Neural crest cell (in vitro differentiated cells): ENCODE measurements at regions not wholly inside any gene's neighbourhood (a gene's known extent, or its start where the extent isn't known, plus 50 kb on each side); places are given as distances from the start of the nearest gene placed in this dataset.
"Not testable (repeated sequence)": the region's sequence is repeated elsewhere in the genome, so short reads cannot be mapped to it uniquely, and the experiment has no call there.

Experiments used
- DNase-seq: peaks from one replicate; pipeline ENCODE4 v3.0.0; 2021; ENCODE audit warnings: low read depth, mixed read lengths, low spot score
- H3K27ac Mint-ChIP-seq: one replicate; pipeline ENCODE4 v1.8.0; 2021; ENCODE audit warnings: mild to moderate bottlenecking, mixed read lengths; ENCODE audit not compliant: unreplicated experiment
- H3K27me3 Mint-ChIP-seq: 2 replicates; pipeline ENCODE4 v1.8.0; 2021; ENCODE audit warnings: low read depth, mild to moderate bottlenecking, mixed read lengths
- H3K36me3 Mint-ChIP-seq: 2 replicates; pipeline ENCODE4 v1.8.0; 2021; ENCODE audit warnings: low read depth, mild to moderate bottlenecking, mixed read lengths
- H3K4me1 Mint-ChIP-seq: 2 replicates; pipeline ENCODE4 v1.8.0; 2021; ENCODE audit warnings: mixed read lengths
- H3K4me3 Mint-ChIP-seq: one replicate; pipeline ENCODE4 v1.8.0; 2021; ENCODE audit warnings: mild to moderate bottlenecking, mixed read lengths
- H3K9me3 Mint-ChIP-seq: 2 replicates; pipeline ENCODE4 v1.8.0; 2021; ENCODE audit warnings: mixed read lengths
- TF ChIP-seq, protein P1 (sequence below): fragments of 200-600 bp; sonication (generic); conservative IDR thresholded peaks from 2 replicates; pipeline ENCODE4 v1.5.0; 2021; ENCODE audit warnings: antibody characterized with exemption, mild to moderate bottlenecking

DNA sequence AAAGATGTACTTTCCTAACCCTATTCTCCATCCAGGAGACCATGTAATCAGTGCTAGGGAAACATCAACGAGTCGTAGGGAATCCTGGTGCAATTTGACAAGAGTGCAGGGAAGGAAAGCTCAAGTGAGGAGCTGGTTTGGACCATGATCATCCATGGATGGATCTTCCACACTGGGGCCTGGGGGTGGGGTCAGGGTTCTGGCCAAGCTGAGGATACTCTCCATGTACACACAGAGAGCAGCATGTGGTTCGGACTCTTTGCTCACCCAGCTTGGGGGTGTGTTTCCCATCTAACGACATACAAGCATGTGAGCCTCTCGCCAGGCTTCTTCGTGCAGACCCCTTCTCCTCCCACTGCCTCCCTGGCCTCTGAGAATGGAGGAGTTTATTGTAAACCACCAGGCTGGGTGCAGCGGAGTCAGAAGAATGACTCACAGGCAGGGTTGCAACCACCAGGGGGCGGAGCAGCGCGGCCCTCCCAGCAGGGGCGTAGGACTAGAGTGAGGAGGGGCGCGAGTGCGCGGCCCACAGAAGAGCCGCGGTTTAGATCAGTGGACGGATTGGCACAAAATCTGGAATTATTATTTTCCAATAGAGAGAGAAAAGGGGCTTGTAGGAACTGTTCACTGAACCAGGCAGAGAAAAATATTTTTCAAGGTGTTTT lies 530.0 kb upstream of the B3GAT1 start:
- H3K9me3 Mint-ChIP-seq, H3K36me3 Mint-ChIP-seq, H3K27ac Mint-ChIP-seq, H3K4me3 Mint-ChIP-seq, H3K27me3 Mint-ChIP-seq: not testable (repeated sequence)
- peaks cover 50% of the 10 kb centered on the region for H3K4me1 Mint-ChIP-seq
- TF ChIP-seq, protein P1, sequence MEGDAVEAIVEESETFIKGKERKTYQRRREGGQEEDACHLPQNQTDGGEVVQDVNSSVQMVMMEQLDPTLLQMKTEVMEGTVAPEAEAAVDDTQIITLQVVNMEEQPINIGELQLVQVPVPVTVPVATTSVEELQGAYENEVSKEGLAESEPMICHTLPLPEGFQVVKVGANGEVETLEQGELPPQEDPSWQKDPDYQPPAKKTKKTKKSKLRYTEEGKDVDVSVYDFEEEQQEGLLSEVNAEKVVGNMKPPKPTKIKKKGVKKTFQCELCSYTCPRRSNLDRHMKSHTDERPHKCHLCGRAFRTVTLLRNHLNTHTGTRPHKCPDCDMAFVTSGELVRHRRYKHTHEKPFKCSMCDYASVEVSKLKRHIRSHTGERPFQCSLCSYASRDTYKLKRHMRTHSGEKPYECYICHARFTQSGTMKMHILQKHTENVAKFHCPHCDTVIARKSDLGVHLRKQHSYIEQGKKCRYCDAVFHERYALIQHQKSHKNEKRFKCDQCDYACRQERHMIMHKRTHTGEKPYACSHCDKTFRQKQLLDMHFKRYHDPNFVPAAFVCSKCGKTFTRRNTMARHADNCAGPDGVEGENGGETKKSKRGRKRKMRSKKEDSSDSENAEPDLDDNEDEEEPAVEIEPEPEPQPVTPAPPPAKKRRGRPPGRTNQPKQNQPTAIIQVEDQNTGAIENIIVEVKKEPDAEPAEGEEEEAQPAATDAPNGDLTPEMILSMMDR: peak; percentile 57
- DNase-seq: peak; percentile 70

DNA sequence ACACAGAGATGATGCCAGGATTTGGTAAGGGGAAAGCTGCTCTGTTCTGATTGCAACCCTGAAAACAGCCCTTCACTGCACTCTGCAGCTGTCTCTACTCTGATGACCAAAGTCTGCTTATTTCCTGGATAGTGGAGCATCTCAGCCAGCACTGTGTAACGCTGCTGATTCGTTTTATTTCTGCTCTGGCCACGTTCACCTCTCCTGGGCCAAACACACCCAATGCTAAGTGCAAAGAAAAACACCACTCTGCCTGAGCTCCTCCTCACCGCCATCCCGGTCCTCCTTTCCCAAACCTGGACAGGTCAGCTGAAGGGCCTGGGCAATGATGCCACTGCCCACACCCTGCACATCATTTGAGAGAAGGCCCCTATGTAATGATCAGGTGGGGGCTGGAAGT lies 529.3 kb upstream of the B3GAT1 start:
- no peak for DNase-seq
- H3K27ac Mint-ChIP-seq: no peak overlapping the region
- no peaks in the 10 kb centered on the region for H3K36me3 Mint-ChIP-seq
- TF ChIP-seq, protein P1: no peak
- H3K27me3 Mint-ChIP-seq: peaks cover 6% of the 10 kb centered on the region
- H3K4me1 Mint-ChIP-seq: peaks cover 50% of the 10 kb centered on the region
- H3K4me3 Mint-ChIP-seq: no peak overlapping the region
- no peaks in the 10 kb centered on the region for H3K9me3 Mint-ChIP-seq

DNA sequence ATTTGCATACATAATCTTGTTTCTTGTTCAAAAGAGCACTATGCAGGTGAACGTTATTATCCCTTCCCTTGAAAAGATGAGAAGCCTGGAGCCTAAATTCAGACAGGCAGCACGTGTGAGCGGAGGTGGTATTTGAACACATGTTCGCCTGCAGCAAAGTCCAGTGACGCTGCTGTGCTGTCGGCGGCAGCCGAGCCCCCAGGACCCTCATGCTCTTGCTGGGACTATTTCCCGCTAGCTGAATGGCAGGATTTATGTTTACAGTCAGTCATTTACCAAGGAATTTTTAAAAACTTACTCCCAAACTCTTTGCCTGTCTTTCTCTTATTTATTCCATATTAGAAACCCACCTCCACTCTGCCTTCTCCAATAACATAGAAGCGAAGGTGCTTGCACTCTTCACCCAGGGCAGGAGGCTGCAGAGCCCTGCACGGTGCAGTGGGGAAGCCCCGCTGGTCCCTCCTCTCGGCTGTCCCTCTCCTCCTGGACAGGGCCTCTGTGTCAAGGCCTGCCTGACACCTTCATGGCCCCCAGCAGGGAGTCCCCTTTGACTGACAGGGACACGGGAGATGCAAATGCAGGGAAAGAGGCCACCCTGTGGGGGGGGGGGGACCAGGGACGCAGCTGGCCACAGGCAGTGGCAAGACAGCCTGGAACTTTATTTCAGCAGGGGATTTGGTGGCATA lies 528.5 kb upstream of the B3GAT1 start:
- no peak overlapping the region for H3K27ac Mint-ChIP-seq
- H3K9me3 Mint-ChIP-seq: no peaks in the 10 kb centered on the region
- no peak overlapping the region for H3K4me3 Mint-ChIP-seq
- H3K4me1 Mint-ChIP-seq: peaks cover 50% of the 10 kb centered on the region
- no peak for DNase-seq
- no peaks in the 10 kb centered on the region for H3K36me3 Mint-ChIP-seq
- peaks cover 8% of the 10 kb centered on the region for H3K27me3 Mint-ChIP-seq
- TF ChIP-seq, protein P1: no peak

DNA sequence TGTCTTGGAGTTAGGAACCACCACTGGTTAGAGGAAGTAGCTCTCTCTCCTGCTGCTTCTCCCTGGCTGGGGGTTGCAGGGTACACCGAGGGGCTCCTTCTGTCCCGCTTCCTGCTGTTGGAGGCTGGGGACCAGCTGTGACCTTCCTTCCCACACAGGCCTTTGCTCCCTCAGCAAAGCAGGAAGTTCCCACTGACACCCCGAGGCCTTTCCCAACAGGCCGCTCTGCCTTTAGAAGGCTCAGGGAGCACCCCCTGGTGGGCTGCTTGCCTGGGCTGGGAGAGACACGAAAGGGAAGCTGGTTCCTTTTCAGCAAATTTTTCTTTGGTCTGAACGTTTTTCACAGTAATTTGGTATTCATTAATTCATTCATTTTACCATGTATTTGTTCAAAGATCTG lies 527.9 kb upstream of the B3GAT1 start:
- peaks cover 50% of the 10 kb centered on the region for H3K4me1 Mint-ChIP-seq
- TF ChIP-seq, protein P1: peak; percentile 59
- H3K9me3 Mint-ChIP-seq: no peaks in the 10 kb centered on the region
- H3K27me3 Mint-ChIP-seq: peaks cover 9% of the 10 kb centered on the region
- no peak overlapping the region for H3K27ac Mint-ChIP-seq
- DNase-seq: peak; percentile 44
- H3K4me3 Mint-ChIP-seq: no peak overlapping the region
- no peaks in the 10 kb centered on the region for H3K36me3 Mint-ChIP-seq

DNA sequence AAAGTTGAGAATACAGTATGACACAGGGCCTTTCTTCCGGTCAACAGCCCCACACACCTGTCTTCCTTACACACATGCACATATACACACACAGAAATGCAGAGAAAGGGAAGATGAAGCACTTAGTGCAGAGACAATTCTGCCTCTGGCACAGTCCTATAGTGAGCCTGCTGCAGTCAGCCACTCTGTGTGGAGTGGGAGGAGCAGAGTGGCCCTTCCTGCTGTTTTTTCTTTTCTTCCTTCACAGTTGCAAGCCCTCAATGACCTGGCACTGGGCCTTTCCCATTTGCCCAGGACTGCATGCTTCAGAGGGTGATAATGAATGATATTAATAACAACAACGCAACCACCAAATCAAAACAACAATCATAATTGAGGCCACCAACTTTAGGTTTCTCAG lies 527.0 kb upstream of the B3GAT1 start:
- Mint-ChIP-seq H3K27ac (no peak overlapping the region), H3K27me3 (peaks cover 7% of the 10 kb centered on the region), H3K36me3 (no peaks in the 10 kb centered on the region), H3K4me3 (no peak overlapping the region), H3K4me1 (peaks cover 50% of the 10 kb centered on the region), H3K9me3 (no peaks in the 10 kb centered on the region)
- TF ChIP-seq, protein P1: no peak
- no peak for DNase-seq
